NAMALWA (cell line): ENCODE measurements at regions not wholly inside any gene's neighbourhood (a gene's known extent, or its start where the extent isn't known, plus 50 kb on each side); places are given as distances from the start of the nearest gene placed in this dataset.
A peak's percentile ranks its signal among the peaks of the same experiment; 100 is the strongest.

Experiments used
- DNase-seq: peaks from one replicate; pipeline ENCODE4 v3.0.0-alpha.2; 2015; ENCODE audit warnings: low spot score

- DNase-seq: peak; percentile 48
Observed at GRCh38 chr2:134122610-134123009, 131.3 kb upstream of the MGAT5 start.

GRCh38 chr2:134123332-134123731, 130.5 kb upstream of the MGAT5 start:
- DNase-seq: no peak

- DNase-seq: peak; percentile 45
Observed at GRCh38 chr2:134124047-134124753, 129.7 kb upstream of the MGAT5 start.

- no peak for DNase-seq
Observed at GRCh38 chr2:134127496-134127895, 126.4 kb upstream of the MGAT5 start.

- no peak for DNase-seq
Observed at GRCh38 chr2:134128746-134129145, 125.1 kb upstream of the MGAT5 start.

- no peak for DNase-seq
Observed at GRCh38 chr2:134129900-134130537, 123.9 kb upstream of the MGAT5 start.

GRCh38 chr2:134131681-134132489, 122.0 kb upstream of the MGAT5 start:
- DNase-seq: no peak

GRCh38 chr2:134132490-134132857, 121.4 kb upstream of the MGAT5 start:
- DNase-seq: no peak

- DNase-seq: no peak
Observed at GRCh38 chr2:134133622-134134312, 120.1 kb upstream of the MGAT5 start.

- DNase-seq: no peak
Observed at GRCh38 chr2:134134313-134134706, 119.6 kb upstream of the MGAT5 start.

- DNase-seq: no peak
Observed at GRCh38 chr2:134134827-134135226, 119.0 kb upstream of the MGAT5 start.

GRCh38 chr2:134135793-134136192, 118.1 kb upstream of the MGAT5 start:
- no peak for DNase-seq

GRCh38 chr2:134136731-134137130, 117.1 kb upstream of the MGAT5 start:
- DNase-seq: no peak

GRCh38 chr2:134137182-134137611, 116.7 kb upstream of the MGAT5 start:
- no peak for DNase-seq

- no peak for DNase-seq
Observed at GRCh38 chr2:134138115-134138514, 115.8 kb upstream of the MGAT5 start.

- DNase-seq: no peak
Observed at GRCh38 chr2:134139611-134140010, 114.3 kb upstream of the MGAT5 start.

- no peak for DNase-seq
Observed at GRCh38 chr2:134140251-134140661, 113.6 kb upstream of the MGAT5 start.

GRCh38 chr2:134141598-134142340, 112.1 kb upstream of the MGAT5 start:
- DNase-seq: no peak

- DNase-seq: no peak
Observed at GRCh38 chr2:134142341-134142738, 111.5 kb upstream of the MGAT5 start.

GRCh38 chr2:134142903-134143302, 111.0 kb upstream of the MGAT5 start:
- DNase-seq: no peak

GRCh38 chr2:134143568-134143967, 110.3 kb upstream of the MGAT5 start:
- no peak for DNase-seq
